ENCODE measurements at regions not wholly inside any gene's neighbourhood (a gene's known extent, or its start where the extent isn't known, plus 50 kb on each side); places are given as distances from the start of the nearest gene placed in this dataset.

- DNase-seq, result no peak
Observed at GRCh38 chrX:106363214-106363613, 195.1 kb downstream of the PWWP3B start.

GRCh38 chrX:106378616-106379015 lies 210.5 kb downstream of the PWWP3B start:
- no peak for DNase-seq

GRCh38 chrX:106391284-106391911 lies 220.4 kb upstream of the RADX start:
- DNase-seq, result no peak

DNA sequence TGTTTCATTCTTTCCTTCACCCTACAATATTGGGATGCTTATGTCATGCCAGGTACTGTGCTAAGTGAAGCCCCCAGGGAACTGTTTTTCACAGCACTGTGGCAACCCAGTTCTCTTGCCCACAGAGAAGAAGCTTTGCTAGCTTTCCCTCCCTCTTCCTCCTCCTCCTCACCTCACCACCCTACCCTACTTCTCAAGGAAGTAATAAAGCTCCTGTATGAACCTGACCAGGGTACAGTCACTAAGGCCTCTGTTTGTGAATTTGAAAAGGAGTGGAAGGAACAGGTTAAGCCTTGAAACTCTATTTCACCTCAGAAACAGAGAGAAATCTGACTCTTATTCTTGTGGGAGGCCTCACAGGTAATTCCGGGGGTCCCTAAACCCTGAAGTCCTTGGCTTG lies 219.4 kb upstream of the RADX start:
- DNase-seq, result no peak

- no peak for DNase-seq
Observed at GRCh38 chrX:106397788-106398538, 213.8 kb upstream of the RADX start.

DNA sequence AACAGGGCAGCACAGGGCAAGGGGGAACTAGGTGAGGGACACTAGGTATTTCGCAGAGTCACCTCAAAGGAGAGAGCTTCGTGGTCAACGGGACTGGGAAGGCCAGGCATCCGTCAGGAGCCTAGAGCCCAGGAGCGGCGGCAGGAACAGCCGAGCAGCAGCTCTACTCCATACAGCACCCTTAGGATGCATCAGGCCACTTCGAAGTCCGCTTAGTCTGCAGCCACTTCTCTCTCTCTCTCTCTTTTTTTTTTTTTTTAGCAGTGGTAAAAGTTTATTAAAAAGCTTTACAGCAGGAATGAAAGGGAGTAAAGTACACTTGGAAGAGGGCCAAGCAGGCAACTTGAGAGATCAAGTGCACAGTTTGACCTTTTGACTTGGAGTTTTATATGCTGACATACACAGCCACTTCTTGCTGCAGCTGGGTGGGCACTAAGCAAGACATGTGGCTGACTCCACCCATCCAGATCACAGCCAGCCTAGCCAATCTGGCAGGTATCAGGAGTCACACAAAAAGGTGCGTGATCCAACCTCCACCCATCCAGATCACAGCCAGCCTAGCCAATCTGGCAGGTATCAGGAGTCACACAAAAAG lies 209.7 kb upstream of the RADX start:
- DNase-seq, result no peak

DNA sequence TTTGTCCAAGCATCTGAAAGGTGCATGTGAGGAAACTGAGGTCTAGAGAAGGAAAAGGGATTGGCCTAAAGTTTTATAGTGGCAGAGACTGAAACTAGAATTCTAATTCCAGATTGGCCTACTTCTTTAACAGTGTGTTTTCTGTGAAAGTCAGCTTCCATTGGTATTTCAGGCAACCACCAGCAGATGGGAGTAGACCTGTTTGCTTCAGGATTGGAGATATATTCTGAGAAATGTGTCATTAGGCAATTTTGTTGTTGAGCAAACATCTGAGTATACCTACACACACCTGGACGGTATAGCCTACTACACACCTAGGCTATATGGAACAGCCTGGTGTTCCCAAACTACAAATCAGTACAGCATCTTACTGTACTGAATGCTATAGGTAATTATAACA lies 207.3 kb upstream of the RADX start:
- no peak for DNase-seq

- no peak for DNase-seq
Observed at GRCh38 chrX:106415276-106415895, 196.4 kb upstream of the RADX start.

DNA sequence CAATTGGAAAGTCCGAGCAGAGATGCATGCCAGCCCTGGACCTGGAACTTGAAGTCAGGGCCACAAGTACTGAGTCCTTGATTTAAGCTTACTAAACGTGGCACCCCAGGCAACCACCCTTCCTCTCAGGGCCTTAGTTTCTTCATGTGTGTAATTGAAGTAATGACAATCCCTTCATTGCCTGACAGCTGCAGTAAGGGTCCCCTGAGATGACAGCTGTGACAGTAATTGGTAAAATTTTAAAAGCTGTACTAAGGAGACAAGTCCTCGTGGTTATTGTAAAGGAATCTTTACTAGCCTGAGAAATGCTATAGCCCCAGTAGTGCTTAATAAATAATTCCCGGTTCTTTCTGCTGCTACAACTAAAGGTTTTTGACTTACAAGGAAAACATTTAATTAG lies 175.1 kb upstream of the RADX start:
- no peak for DNase-seq

DNA sequence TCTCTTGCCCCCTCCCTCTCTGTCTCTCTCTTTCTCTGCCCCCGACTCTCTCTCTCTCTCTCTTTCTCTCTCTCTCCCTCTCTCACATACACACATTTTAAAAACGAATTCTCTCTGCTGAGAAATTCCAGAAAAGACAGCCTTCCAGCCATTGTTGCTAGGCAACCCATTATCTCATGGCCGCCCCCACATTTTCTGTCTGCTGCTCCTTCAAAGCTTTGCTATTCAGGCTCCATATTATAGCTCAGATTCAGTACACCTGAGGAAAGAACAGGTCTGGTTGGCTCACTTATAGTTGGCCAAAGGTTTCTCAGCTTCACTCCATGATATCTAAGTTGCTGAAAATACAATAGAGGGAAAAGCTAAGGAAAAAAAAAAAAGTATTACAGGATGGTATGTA lies 174.4 kb upstream of the RADX start:
- DNase-seq, result no peak

- DNase-seq, result no peak
Observed at GRCh38 chrX:106450405-106450804, 161.4 kb upstream of the RADX start.

GRCh38 chrX:106451933-106452332 lies 159.8 kb upstream of the RADX start:
- DNase-seq, result no peak

- DNase-seq, result no peak
Observed at GRCh38 chrX:106454991-106455390, 156.8 kb upstream of the RADX start.

GRCh38 chrX:106457802-106458201 lies 154.0 kb upstream of the RADX start:
- DNase-seq, result no peak

DNA sequence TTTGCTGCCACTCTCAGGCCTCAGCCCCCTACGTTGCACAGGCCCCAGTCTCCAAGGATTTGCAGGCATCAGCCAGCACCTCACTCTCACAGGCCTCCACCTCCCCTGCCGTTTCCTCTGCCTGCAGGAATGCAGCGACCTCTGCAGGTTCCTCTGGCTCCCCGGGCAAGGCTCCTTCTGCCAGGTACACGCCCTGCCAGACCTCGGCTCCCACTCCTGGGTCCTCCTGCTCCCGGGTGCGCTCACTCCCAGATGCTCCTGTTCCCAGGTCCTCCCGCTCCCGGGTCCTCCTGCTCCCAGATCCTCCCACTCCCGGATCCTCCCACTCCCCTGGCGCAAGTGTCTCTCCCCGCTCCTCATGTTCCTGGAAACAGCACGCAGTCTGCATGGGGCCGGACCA lies 144.4 kb upstream of the RADX start:
- DNase-seq, result no peak

- no peak for DNase-seq
Observed at GRCh38 chrX:106467943-106468342, 143.8 kb upstream of the RADX start.

DNA sequence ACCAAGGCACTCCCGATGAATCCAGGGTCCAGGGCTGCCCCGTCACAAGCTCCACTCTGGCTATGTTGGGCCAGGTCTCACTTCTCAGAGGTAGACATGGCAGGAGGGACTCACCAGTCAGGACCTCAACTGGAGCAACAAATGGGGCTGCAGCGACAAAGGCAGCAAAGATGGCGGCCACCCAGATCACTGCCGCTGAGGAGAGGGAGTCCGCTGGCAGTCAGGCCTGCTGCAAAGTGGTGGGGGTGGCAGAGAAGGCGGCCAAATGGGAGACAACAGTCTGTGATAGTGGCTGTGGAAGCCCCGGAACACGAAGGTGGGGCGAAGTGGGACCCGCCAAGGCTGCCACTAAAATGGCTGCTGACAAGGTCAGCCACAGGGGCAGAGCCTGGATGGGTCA lies 143.3 kb upstream of the RADX start:
- no peak for DNase-seq

DNA sequence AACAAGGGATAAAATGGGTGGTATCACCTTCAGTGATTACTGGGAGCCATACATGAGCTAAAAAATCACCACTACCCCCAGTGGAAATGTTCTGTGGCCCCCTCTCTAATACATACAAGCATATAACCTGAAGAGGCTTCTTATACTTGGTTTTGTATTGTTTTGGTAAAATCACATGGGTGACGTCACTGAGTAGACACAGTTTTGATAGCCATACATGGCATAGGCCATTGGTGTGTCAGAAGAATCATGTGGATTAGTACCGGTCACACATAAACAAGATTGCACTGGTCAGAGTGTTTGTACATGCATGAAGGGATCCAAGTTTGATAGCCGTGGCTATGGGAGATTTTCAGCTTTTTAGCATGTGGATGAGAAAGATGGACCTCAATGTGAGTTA lies 131.9 kb upstream of the RADX start:
- no peak for DNase-seq

GRCh38 chrX:106481341-106481740 lies 130.4 kb upstream of the RADX start:
- DNase-seq, result peak; percentile 36

- no peak for DNase-seq
Observed at GRCh38 chrX:106484233-106484632, 127.5 kb upstream of the RADX start.

DNA sequence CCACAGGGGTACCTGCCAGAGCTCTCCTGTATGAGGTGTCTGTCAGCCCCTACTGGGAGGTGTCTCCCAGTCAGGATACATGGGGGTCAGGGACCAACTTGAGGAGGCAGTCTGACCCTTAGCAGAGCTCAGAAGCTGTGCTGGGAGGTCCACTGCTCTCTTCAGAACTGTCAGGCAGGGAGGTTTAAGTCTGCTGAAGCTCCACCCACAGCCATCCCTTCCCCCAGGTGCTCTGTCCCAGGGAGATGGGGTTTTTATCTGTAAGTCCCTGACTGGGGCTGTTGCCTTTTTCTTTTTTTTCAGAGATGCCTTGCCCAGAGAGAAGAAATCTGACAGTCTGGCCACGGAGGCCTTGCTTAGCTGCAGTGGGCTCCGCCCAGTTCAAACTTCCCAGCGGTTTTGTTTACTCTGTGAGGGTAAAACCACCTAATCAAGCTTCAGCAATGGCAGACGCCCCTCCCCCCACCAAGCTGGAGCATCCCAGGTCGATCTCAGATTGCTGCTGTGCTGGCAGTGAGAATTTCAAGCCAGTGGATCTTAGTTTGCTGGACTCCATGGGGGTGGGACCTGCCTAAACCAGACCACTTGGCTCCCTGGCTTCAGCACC lies 118.5 kb upstream of the RADX start:
- DNase-seq, result peak; percentile 14

DNA sequence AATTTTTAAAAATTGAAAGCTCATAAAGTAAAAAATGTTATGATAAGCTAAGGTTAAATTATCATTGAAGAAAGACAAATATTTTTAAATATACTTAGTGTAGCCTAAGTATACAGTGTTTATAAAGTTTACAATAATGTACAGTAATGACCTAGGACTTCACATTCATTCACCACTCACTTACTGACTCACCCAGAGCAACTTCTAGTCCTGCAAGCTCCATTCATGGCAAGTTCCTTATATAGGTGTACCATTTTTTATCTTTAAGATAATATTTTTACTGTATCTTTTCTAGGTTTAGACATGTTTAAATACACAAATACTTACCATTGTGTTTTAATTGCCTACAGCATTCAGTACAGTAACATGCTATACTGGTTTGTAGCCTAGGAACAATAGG lies 112.3 kb upstream of the RADX start:
- no peak for DNase-seq

DNA sequence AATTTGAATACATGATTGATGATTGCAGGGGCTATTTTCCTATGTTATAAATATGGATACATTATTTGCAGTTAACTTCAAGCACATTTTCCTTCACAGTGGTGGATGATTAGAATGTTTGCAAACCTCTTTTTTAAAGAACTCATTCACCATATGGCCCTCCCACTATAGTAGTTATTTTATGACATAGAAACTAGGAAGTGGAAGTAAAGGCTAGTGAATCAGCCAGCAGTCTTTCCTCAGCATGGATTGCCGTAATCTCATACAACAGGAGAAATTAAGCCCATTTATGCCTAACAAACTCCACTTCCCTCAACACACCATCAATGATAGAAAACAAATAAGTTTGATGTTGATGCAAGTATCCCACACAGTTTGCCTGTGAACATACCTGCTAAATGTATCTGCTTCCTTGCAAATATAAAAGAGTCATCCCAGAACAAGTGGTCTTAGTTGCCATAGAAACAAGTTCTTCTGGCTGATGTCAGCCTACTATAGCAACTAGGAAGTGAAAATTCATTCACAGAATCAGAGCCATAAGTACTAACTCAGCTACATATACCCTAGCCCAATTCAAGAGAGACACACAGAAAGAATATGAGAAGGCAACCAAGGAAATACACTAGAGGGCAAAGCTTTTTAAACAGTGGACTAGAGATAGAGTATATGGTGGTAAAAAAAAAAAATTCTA lies 100.9 kb upstream of the RADX start:
- no peak for DNase-seq
